HUES64 (cell line): ENCODE measurements at regions not wholly inside any gene's neighbourhood (a gene's known extent, or its start where the extent isn't known, plus 50 kb on each side); places are given as distances from the start of the nearest gene placed in this dataset.

Experiments used
- H3K27ac ChIP-seq: 2 replicates; pipeline ENCODE4 v1.7.0; 2013; ENCODE audit warnings: low read depth, low read length, inconsistent platforms
- H3K27me3 ChIP-seq: 2 replicates; pipeline ENCODE4 v1.6.1; 2013; ENCODE audit warnings: mild to moderate bottlenecking, low read length; ENCODE audit not compliant: insufficient read depth
- H3K36me3 ChIP-seq: 2 replicates; pipeline ENCODE4 v1.6.1; 2013; ENCODE audit warnings: mild to moderate bottlenecking, low read length; ENCODE audit not compliant: insufficient read depth
- H3K4me1 ChIP-seq: 2 replicates; pipeline ENCODE4 v1.6.1; 2013; ENCODE audit warnings: mild to moderate bottlenecking, low read length, moderate library complexity; ENCODE audit not compliant: insufficient read depth
- H3K4me3 ChIP-seq: 2 replicates; pipeline ENCODE4 v1.5.1; 2013; ENCODE audit warnings: mild to moderate bottlenecking, low read length, moderate library complexity
- H3K9ac ChIP-seq: 2 replicates; pipeline ENCODE4 v1.6.1; 2013; ENCODE audit warnings: mild to moderate bottlenecking, low read depth, low read length
- H3K9me3 ChIP-seq: 2 replicates; pipeline ENCODE4 v1.6.1; 2013; ENCODE audit warnings: low read depth, low read length; ENCODE audit not compliant: insufficient read depth
- WGBS: fragments of 150-250, 120-280 bp; methylation state at CpG from one replicate; pipeline ENCODE4 v1.1.7; 2013; ENCODE audit warnings: missing lambda C conversion rate; 5-methylcytosine and 5-hydroxymethylcytosine counted together

- 36% methylated on average over 1 of the region's 1 CpG for WGBS
- H3K4me3 ChIP-seq, result no peak overlapping the region
- no peaks in the 10 kb centered on the region for H3K36me3 ChIP-seq
- H3K27ac ChIP-seq, result no peak overlapping the region
- peaks cover 8% of the 10 kb centered on the region for H3K4me1 ChIP-seq
- no peaks in the 10 kb centered on the region for H3K27me3 ChIP-seq
- no peak overlapping the region for H3K9ac ChIP-seq
- H3K9me3 ChIP-seq, result no peaks in the 10 kb centered on the region
Observed at GRCh38 chr1:79364896-79365295, 358.4 kb upstream of the ADGRL4 start.

- H3K27ac ChIP-seq, result no peak overlapping the region
Observed at GRCh38 chr1:79363430-79363829, 356.9 kb upstream of the ADGRL4 start.

GRCh38 chr1:79362470-79362869 is 355.9 kb upstream of the ADGRL4 start:
- WGBS, result 89% methylated on average over 2 of the region's 3 CpGs
- no peak overlapping the region for H3K9ac ChIP-seq
- H3K9me3 ChIP-seq, result no peaks in the 10 kb centered on the region

More at GRCh38 chr1:79363430-79363829, 356.9 kb upstream of the ADGRL4 start:
- Histone ChIP-seq H3K9me3 (no peaks in the 10 kb centered on the region), H3K4me1 (peaks cover 8% of the 10 kb centered on the region), H3K27me3 (no peaks in the 10 kb centered on the region), H3K36me3 (no peaks in the 10 kb centered on the region), H3K4me3 (no peak overlapping the region), H3K9ac (no peak overlapping the region)

GRCh38 chr1:79355090-79355489 is 348.6 kb upstream of the ADGRL4 start:
- Histone ChIP-seq H3K9ac (no peak overlapping the region), H3K4me3 (no peak overlapping the region), H3K27me3 (no peaks in the 10 kb centered on the region), H3K4me1 (no peaks in the 10 kb centered on the region; the same call in 1 of the 2 replicates), H3K36me3 (no peaks in the 10 kb centered on the region), H3K27ac (no peak overlapping the region), H3K9me3 (no peaks in the 10 kb centered on the region)
- 91% methylated on average over 4 of the region's 4 CpGs for WGBS

More at GRCh38 chr1:79362470-79362869, 355.9 kb upstream of the ADGRL4 start:
- no peak overlapping the region for H3K4me3 ChIP-seq
- H3K27me3 ChIP-seq, result no peaks in the 10 kb centered on the region
- H3K4me1 ChIP-seq, result peaks cover 8% of the 10 kb centered on the region
- H3K36me3 ChIP-seq, result no peaks in the 10 kb centered on the region
- H3K27ac ChIP-seq, result no peak overlapping the region

- H3K9me3 ChIP-seq, result no peaks in the 10 kb centered on the region
- no peak overlapping the region for H3K4me3 ChIP-seq
- WGBS, result 79% methylated on average over 4 of the region's 4 CpGs
- no peaks in the 10 kb centered on the region for H3K36me3 ChIP-seq
- no peaks in the 10 kb centered on the region for H3K27me3 ChIP-seq
- H3K27ac ChIP-seq, result no peak overlapping the region
- H3K9ac ChIP-seq, result no peak overlapping the region
- no peaks in the 10 kb centered on the region; the same call in 1 of the 2 replicates for H3K4me1 ChIP-seq
Observed at GRCh38 chr1:79353224-79353623, 346.7 kb upstream of the ADGRL4 start.

GRCh38 chr1:79326875-79327274 is 320.3 kb upstream of the ADGRL4 start:
- H3K4me3 ChIP-seq, result no peak overlapping the region
- H3K4me1 ChIP-seq, result no peaks in the 10 kb centered on the region
- 95% methylated on average over 3 of the region's 3 CpGs for WGBS

GRCh38 chr1:79325705-79326104 is 319.2 kb upstream of the ADGRL4 start:
- Histone ChIP-seq H3K27me3 (no peaks in the 10 kb centered on the region), H3K4me3 (no peak overlapping the region), H3K9me3 (peaks cover 13% of the 10 kb centered on the region; the same call in 1 of the 2 replicates), H3K36me3 (no peaks in the 10 kb centered on the region), H3K9ac (no peak overlapping the region), H3K4me1 (no peaks in the 10 kb centered on the region), H3K27ac (no peak overlapping the region)

More at GRCh38 chr1:79326875-79327274, 320.3 kb upstream of the ADGRL4 start:
- Histone ChIP-seq H3K27ac (no peak overlapping the region), H3K9ac (no peak overlapping the region), H3K27me3 (no peaks in the 10 kb centered on the region), H3K36me3 (no peaks in the 10 kb centered on the region), H3K9me3 (peaks cover 13% of the 10 kb centered on the region; the same call in 1 of the 2 replicates)

GRCh38 chr1:79325126-79325525 is 318.6 kb upstream of the ADGRL4 start:
- 76% methylated on average over 2 of the region's 2 CpGs for WGBS
- peaks cover 13% of the 10 kb centered on the region; the same call in 1 of the 2 replicates for H3K9me3 ChIP-seq
- no peaks in the 10 kb centered on the region for H3K36me3 ChIP-seq

GRCh38 chr1:79323239-79324025 is 316.9 kb upstream of the ADGRL4 start:
- peaks cover 13% of the 10 kb centered on the region; the same call in 1 of the 2 replicates for H3K9me3 ChIP-seq
- H3K27me3 ChIP-seq, result no peaks in the 10 kb centered on the region
- no peak overlapping the region for H3K4me3 ChIP-seq
- 93% methylated on average over 1 of the region's 1 CpG for WGBS
- no peak overlapping the region for H3K27ac ChIP-seq
- no peaks in the 10 kb centered on the region for H3K4me1 ChIP-seq
- no peak overlapping the region for H3K9ac ChIP-seq
- H3K36me3 ChIP-seq, result no peaks in the 10 kb centered on the region

More at GRCh38 chr1:79325126-79325525, 318.6 kb upstream of the ADGRL4 start:
- Histone ChIP-seq H3K27ac (no peak overlapping the region), H3K4me1 (no peaks in the 10 kb centered on the region), H3K4me3 (no peak overlapping the region), H3K27me3 (no peaks in the 10 kb centered on the region), H3K9ac (no peak overlapping the region)

GRCh38 chr1:79322511-79323027 is 316.0 kb upstream of the ADGRL4 start:
- no peaks in the 10 kb centered on the region for H3K4me1 ChIP-seq
- no peaks in the 10 kb centered on the region for H3K36me3 ChIP-seq
- H3K9ac ChIP-seq, result no peak overlapping the region
- H3K4me3 ChIP-seq, result no peak overlapping the region
- H3K27me3 ChIP-seq, result no peaks in the 10 kb centered on the region
- peaks cover 13% of the 10 kb centered on the region; the same call in 1 of the 2 replicates for H3K9me3 ChIP-seq
- 95% methylated on average over 5 of the region's 5 CpGs for WGBS
- no peak overlapping the region for H3K27ac ChIP-seq

GRCh38 chr1:79312438-79312837 is 305.9 kb upstream of the ADGRL4 start:
- Histone ChIP-seq H3K9ac (no peak overlapping the region), H3K27me3 (no peaks in the 10 kb centered on the region), H3K27ac (no peak overlapping the region), H3K4me1 (no peaks in the 10 kb centered on the region), H3K9me3 (no peaks in the 10 kb centered on the region), H3K4me3 (no peak overlapping the region), H3K36me3 (no peaks in the 10 kb centered on the region)
